ENCODE measurements at regions not wholly inside any gene's neighbourhood (a gene's known extent, or its start where the extent isn't known, plus 50 kb on each side); places are given as distances from the start of the nearest gene placed in this dataset.

DNA sequence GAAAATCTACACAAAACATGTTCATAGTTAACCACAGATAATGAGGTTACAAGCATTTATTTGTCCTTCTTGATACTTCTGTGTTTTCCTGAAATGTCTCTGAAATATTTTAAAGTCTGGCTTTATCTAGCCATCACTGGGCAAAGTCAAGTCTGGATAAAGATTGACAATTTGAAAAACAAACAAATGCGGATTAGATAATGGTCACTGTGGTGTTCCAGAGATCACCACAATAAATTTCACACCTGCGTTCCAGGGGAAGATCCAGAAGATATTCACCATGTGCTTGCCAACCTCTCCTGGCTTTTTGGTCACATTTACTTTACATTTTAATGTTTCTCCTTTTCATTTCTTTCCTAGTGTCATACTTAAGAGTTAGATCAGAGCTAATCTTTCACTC lies 109.7 kb upstream of the CCDC28A start:
- H3K4me2 ChIP-seq, result no peak overlapping the region
- H3K9ac ChIP-seq, result no peak overlapping the region
- no peak overlapping the region for H2AFZ ChIP-seq (ENCODE audit: low read depth)
- TF ChIP-seq, protein P1, sequence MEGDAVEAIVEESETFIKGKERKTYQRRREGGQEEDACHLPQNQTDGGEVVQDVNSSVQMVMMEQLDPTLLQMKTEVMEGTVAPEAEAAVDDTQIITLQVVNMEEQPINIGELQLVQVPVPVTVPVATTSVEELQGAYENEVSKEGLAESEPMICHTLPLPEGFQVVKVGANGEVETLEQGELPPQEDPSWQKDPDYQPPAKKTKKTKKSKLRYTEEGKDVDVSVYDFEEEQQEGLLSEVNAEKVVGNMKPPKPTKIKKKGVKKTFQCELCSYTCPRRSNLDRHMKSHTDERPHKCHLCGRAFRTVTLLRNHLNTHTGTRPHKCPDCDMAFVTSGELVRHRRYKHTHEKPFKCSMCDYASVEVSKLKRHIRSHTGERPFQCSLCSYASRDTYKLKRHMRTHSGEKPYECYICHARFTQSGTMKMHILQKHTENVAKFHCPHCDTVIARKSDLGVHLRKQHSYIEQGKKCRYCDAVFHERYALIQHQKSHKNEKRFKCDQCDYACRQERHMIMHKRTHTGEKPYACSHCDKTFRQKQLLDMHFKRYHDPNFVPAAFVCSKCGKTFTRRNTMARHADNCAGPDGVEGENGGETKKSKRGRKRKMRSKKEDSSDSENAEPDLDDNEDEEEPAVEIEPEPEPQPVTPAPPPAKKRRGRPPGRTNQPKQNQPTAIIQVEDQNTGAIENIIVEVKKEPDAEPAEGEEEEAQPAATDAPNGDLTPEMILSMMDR (conservative IDR thresholded peaks at IDR 0.05; ENCODE audit: low read depth, low read length), result no peak
- no peaks in the 10 kb centered on the region for H3K27me3 ChIP-seq (ENCODE audit: insufficient read depth, low read depth)
- H4K20me1 ChIP-seq (ENCODE audit: insufficient read depth), result no peaks in the 10 kb centered on the region
- H3K36me3 ChIP-seq (ENCODE audit: insufficient read depth), result no peaks in the 10 kb centered on the region
- no peak overlapping the region for H3K4me3 ChIP-seq (IDR thresholded peaks at IDR 0.05; ENCODE audit: insufficient read depth, low read depth, low read length)
- H3K4me1 ChIP-seq (ENCODE audit: low read depth, poor library complexity, severe bottlenecking), result no peaks in the 10 kb centered on the region
- H3K27ac ChIP-seq, result no peak overlapping the region
- no peaks in the 10 kb centered on the region for H3K79me2 ChIP-seq (ENCODE audit: insufficient read depth, low read depth)

DNA sequence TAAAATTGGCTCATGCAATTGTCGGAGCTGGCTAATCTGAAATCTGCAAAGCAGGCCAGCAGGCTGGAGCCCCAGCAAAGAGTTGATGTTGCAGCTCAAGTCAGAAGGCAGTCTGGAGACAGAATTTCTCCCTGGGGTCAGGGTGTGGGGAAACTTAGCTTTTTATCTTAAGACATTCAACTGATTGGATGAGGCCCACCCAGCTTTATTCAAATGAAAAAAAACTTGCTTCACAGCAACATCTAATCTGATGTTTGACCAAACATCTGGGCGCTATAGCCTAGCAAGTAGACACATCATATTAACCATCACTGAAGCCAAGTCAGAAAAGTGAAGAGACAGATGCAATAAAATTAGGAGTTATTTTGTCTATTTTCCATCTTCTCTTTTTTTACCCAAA lies 108.8 kb upstream of the CCDC28A start:
- H3K36me3 ChIP-seq (ENCODE audit: insufficient read depth), result no peaks in the 10 kb centered on the region
- H3K4me1 ChIP-seq (ENCODE audit: low read depth, poor library complexity, severe bottlenecking), result no peaks in the 10 kb centered on the region
- no peaks in the 10 kb centered on the region for H3K27me3 ChIP-seq (ENCODE audit: insufficient read depth, low read depth)
- H3K79me2 ChIP-seq (ENCODE audit: insufficient read depth, low read depth), result no peaks in the 10 kb centered on the region
- no peak overlapping the region for H2AFZ ChIP-seq (ENCODE audit: low read depth)
- no peak overlapping the region for H3K9ac ChIP-seq
- H3K27ac ChIP-seq, result no peak overlapping the region
- no peak overlapping the region for H3K4me2 ChIP-seq
- H4K20me1 ChIP-seq (ENCODE audit: insufficient read depth), result no peaks in the 10 kb centered on the region
- H3K4me3 ChIP-seq (IDR thresholded peaks at IDR 0.05; ENCODE audit: insufficient read depth, low read depth, low read length), result no peak overlapping the region
- TF ChIP-seq, protein P1 (conservative IDR thresholded peaks at IDR 0.05; ENCODE audit: low read depth, low read length), result no peak

DNA sequence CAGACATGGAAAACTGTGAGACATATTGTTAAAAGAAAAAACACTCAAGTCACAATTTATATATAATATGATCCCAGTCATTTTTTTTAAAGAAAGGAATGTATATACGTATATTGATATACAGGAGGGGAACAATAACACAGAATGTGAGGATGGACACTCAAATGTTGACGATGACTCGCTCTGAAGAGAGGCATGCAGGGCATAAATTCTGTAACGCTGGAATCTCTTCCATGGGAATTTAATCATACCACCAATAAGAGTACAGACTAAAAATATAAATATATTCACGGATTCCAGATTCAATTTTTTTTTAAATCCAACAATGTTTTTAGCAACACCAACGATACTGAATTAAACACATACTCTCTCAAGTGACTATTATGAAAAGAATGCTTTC lies 106.9 kb upstream of the CCDC28A start:
- TF ChIP-seq, protein P1 (conservative IDR thresholded peaks at IDR 0.05; ENCODE audit: low read depth, low read length), result no peak
- H3K9ac ChIP-seq, result no peak overlapping the region
- no peak overlapping the region for H2AFZ ChIP-seq (ENCODE audit: low read depth)

DNA sequence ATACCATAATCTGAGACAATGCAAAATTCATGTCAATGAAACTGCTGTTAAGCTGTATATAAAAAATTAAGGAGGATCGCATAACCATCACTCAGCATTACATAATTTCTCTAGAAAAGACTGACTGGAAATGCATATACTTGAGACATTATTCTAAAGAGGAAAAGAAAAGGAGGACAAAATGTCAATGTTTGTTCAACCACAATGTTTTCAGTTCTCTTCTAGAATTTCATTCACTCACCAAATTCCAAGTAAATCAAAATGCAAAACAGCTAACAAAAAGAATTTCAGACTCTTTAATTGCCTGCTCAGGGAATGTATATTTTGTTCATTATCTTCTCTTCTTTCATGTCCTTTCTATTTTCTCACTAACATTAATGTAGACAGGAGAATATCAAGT lies 106.2 kb upstream of the CCDC28A start:
- H3K4me2 ChIP-seq, result no peak overlapping the region
- H3K27ac ChIP-seq, result no peak overlapping the region
- no peaks in the 10 kb centered on the region for H4K20me1 ChIP-seq (ENCODE audit: insufficient read depth)
- H3K36me3 ChIP-seq (ENCODE audit: insufficient read depth), result no peaks in the 10 kb centered on the region
- no peak overlapping the region for H2AFZ ChIP-seq (ENCODE audit: low read depth)
- no peak overlapping the region for H3K9ac ChIP-seq
- TF ChIP-seq, protein P1 (conservative IDR thresholded peaks at IDR 0.05; ENCODE audit: low read depth, low read length), result no peak
- no peak overlapping the region for H3K4me3 ChIP-seq (IDR thresholded peaks at IDR 0.05; ENCODE audit: insufficient read depth, low read depth, low read length)
- no peaks in the 10 kb centered on the region for H3K79me2 ChIP-seq (ENCODE audit: insufficient read depth, low read depth)
- H3K27me3 ChIP-seq (ENCODE audit: insufficient read depth, low read depth), result no peaks in the 10 kb centered on the region
- H3K4me1 ChIP-seq (ENCODE audit: low read depth, poor library complexity, severe bottlenecking), result no peaks in the 10 kb centered on the region

More for the DNA sequence above, 106.9 kb upstream of the CCDC28A start:
- Histone ChIP-seq H3K36me3 (ENCODE audit: insufficient read depth) (no peaks in the 10 kb centered on the region), H3K4me2 (no peak overlapping the region), H3K4me1 (ENCODE audit: low read depth, poor library complexity, severe bottlenecking) (no peaks in the 10 kb centered on the region), H3K79me2 (ENCODE audit: insufficient read depth, low read depth) (no peaks in the 10 kb centered on the region), H3K4me3 (IDR thresholded peaks at IDR 0.05; ENCODE audit: insufficient read depth, low read depth, low read length) (no peak overlapping the region), H3K27ac (no peak overlapping the region), H3K27me3 (ENCODE audit: insufficient read depth, low read depth) (no peaks in the 10 kb centered on the region), H4K20me1 (ENCODE audit: insufficient read depth) (no peaks in the 10 kb centered on the region)

All from KMS-11 (cell line).